MM.1S (cell line): ENCODE measurements at regions not wholly inside any gene's neighbourhood (a gene's known extent, or its start where the extent isn't known, plus 50 kb on each side); places are given as distances from the start of the nearest gene placed in this dataset.

Experiments
- DNase-seq: peaks from one replicate; pipeline ENCODE4 v3.0.0-alpha.2; 2015
- H2AFZ ChIP-seq: fragments of 300-600 bp; sonication (generic); 2 replicates; pipeline ENCODE4 v1.6.0; 2016; ENCODE audit warnings: antibody characterized with exemption, low read length
- H3F3A ChIP-seq: fragments of 300-600 bp; sonication (generic); 2 replicates; pipeline ENCODE4 v1.6.1; 2016; ENCODE audit warnings: mild to moderate bottlenecking, antibody characterized with exemption, low read length, moderate library complexity, mixed read lengths; ENCODE audit not compliant: insufficient read depth
- H3K27ac ChIP-seq: fragments of 300-600 bp; sonication (generic); 2 replicates; pipeline ENCODE4 v1.5.1; 2016; ENCODE audit warnings: mild to moderate bottlenecking, low read length
- H3K27me3 ChIP-seq: fragments of 300-600 bp; sonication (generic); replicated peaks from 2 replicates; pipeline ENCODE4 v1.6.0; 2016; ENCODE audit warnings: low read length; ENCODE audit not compliant: insufficient read depth
- H3K36me3 ChIP-seq: fragments of 300-600 bp; sonication (generic); replicated peaks from 2 replicates; pipeline ENCODE4 v1.6.1; 2016; ENCODE audit warnings: mild to moderate bottlenecking, low read length, mixed read lengths; ENCODE audit not compliant: insufficient read depth
- H3K4me1 ChIP-seq: fragments of 300-600 bp; sonication (generic); 2 replicates; pipeline ENCODE4 v1.6.1; 2016; ENCODE audit warnings: low read length, mixed read lengths
- H3K4me2 ChIP-seq: fragments of 300-600 bp; sonication (generic); 2 replicates; pipeline ENCODE4 v1.6.0; 2016; ENCODE audit warnings: low read depth, low read length
- H3K4me3 ChIP-seq: fragments of 300-600 bp; sonication (generic); 2 replicates; pipeline ENCODE4 v1.5.1; 2016; ENCODE audit warnings: low read length, mixed read lengths
- H3K79me2 ChIP-seq: fragments of 300-600 bp; sonication (generic); 2 replicates; pipeline ENCODE4 v1.6.1; 2016; ENCODE audit warnings: mixed run types, low read length, mixed read lengths
- H3K9ac ChIP-seq: fragments of 300-600 bp; sonication (generic); 2 replicates; pipeline ENCODE4 v1.6.1; 2016; ENCODE audit warnings: low read length, mixed read lengths
- H3K9me2 ChIP-seq: fragments of 300-600 bp; sonication (generic); replicated peaks from 2 replicates; pipeline ENCODE4 v1.6.1; 2016; ENCODE audit warnings: mild to moderate bottlenecking, low read length, mixed read lengths; ENCODE audit not compliant: insufficient read depth
- H3K9me3 ChIP-seq: fragments of 300-600 bp; sonication (generic); replicated peaks from 2 replicates; pipeline ENCODE4 v1.6.1; 2016; ENCODE audit warnings: mild to moderate bottlenecking, low read length, mixed read lengths; ENCODE audit not compliant: insufficient read depth
- H4K20me1 ChIP-seq: fragments of 300-600 bp; sonication (generic); 2 replicates; pipeline ENCODE4 v1.6.1; 2016; ENCODE audit warnings: mild to moderate bottlenecking, low read length, moderate library complexity, mixed read lengths; ENCODE audit not compliant: insufficient read depth
- EZH2 ChIP-seq: fragments of 300-600 bp; sonication (generic); optimal IDR thresholded peaks from 2 replicates; pipeline ENCODE3; 2017; ENCODE audit warnings: low read depth, mild to moderate bottlenecking, antibody characterized with exemption, low read length, mixed read lengths
- EZH2phosphoT487 ChIP-seq: fragments of 300-600 bp; sonication (generic); IDR thresholded peaks from 2 replicates; pipeline ENCODE4 v1.6.1; 2018; ENCODE audit warnings: antibody characterized with exemption, low read length
- TF ChIP-seq, protein P1 (sequence below): fragments of 300-600 bp; sonication (generic); IDR thresholded peaks from 2 replicates; pipeline ENCODE4 v1.5.1; 2016; ENCODE audit warnings: antibody characterized with exemption, low read length, mixed read lengths

DNA sequence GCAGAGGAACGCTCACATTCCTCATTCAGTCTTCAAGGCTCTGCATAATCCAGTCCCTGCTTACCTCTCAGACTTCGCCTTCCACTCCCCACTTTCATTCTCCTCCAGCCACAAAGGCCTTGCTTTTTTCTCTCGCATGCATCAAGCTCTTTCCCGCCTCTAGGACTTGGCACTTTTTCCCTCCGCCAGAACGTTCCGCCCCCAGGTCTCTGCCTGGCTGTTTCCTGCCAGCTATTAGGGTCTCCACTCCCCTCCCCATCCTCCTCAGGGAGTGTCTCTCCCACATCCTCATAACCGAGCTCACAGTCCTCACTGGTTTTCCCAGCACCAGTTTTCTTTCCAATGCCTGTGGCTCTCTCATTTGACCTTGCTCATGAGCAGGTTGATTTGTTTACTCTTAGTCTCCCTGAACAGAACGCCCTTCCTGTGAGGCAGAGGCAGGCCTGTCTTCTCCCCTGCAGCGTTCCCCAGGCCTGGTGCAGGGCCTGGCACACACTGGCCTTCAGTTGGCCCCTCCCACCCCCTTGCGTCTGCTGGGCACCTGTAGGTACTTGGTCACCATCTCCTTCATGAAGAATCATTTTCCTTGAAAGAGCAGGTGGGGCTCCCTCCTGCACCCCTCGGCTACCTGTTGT, 75.2 kb downstream of the RTL6 start:
- Histone ChIP-seq H3F3A (no peaks in the 10 kb centered on the region), H3K4me3 (no peak overlapping the region), H3K27ac (no peak overlapping the region), H3K4me2 (no peak overlapping the region), H3K9ac (no peak overlapping the region), H2AFZ (no peak overlapping the region), H3K79me2 (no peaks in the 10 kb centered on the region), H3K27me3 (peaks cover 97% of the 10 kb centered on the region), H3K9me3 (no peaks in the 10 kb centered on the region), H3K36me3 (no peaks in the 10 kb centered on the region), H4K20me1 (no peaks in the 10 kb centered on the region), H3K9me2 (no peaks in the 10 kb centered on the region), H3K4me1 (no peaks in the 10 kb centered on the region)
- TF ChIP-seq, protein P1, sequence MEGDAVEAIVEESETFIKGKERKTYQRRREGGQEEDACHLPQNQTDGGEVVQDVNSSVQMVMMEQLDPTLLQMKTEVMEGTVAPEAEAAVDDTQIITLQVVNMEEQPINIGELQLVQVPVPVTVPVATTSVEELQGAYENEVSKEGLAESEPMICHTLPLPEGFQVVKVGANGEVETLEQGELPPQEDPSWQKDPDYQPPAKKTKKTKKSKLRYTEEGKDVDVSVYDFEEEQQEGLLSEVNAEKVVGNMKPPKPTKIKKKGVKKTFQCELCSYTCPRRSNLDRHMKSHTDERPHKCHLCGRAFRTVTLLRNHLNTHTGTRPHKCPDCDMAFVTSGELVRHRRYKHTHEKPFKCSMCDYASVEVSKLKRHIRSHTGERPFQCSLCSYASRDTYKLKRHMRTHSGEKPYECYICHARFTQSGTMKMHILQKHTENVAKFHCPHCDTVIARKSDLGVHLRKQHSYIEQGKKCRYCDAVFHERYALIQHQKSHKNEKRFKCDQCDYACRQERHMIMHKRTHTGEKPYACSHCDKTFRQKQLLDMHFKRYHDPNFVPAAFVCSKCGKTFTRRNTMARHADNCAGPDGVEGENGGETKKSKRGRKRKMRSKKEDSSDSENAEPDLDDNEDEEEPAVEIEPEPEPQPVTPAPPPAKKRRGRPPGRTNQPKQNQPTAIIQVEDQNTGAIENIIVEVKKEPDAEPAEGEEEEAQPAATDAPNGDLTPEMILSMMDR: no peak
- TF ChIP-seq EZH2phosphoT487 (no peak), EZH2 (no peak)
- no peak for DNase-seq

DNA sequence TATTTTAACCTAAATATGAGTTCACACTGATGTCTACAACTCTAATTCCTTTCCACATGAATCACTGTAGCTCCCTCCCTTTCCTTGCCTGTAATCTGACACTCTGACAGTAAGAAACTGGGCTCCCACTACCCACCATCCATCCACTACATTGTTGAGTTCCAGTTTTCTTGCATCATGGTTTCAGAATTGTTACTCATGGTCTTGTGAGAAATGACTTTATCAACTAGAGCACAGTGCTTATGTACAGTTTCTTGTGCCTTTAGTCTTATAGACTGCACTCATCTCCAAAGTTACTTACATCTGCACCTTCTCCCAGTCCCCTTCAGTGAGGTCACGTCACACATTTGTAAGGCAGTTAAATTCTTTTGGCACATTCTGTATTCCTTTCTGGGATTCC, 78.6 kb downstream of the RTL6 start:
- H3K4me1 ChIP-seq: no peaks in the 10 kb centered on the region
- no peak overlapping the region for H3K4me2 ChIP-seq
- no peaks in the 10 kb centered on the region for H3K79me2 ChIP-seq
- TF ChIP-seq EZH2: no peak
- no peak for TF ChIP-seq EZH2phosphoT487
- TF ChIP-seq, protein P1: no peak
- no peaks in the 10 kb centered on the region for H3K9me2 ChIP-seq
- H3K36me3 ChIP-seq: no peaks in the 10 kb centered on the region
- no peak overlapping the region for H3K9ac ChIP-seq
- no peaks in the 10 kb centered on the region for H3F3A ChIP-seq
- peaks cover 99% of the 10 kb centered on the region for H3K27me3 ChIP-seq
- no peak for DNase-seq
- no peaks in the 10 kb centered on the region for H3K9me3 ChIP-seq
- H3K27ac ChIP-seq: no peak overlapping the region
- no peak overlapping the region for H2AFZ ChIP-seq
- H3K4me3 ChIP-seq: no peak overlapping the region
- no peaks in the 10 kb centered on the region for H4K20me1 ChIP-seq

DNA sequence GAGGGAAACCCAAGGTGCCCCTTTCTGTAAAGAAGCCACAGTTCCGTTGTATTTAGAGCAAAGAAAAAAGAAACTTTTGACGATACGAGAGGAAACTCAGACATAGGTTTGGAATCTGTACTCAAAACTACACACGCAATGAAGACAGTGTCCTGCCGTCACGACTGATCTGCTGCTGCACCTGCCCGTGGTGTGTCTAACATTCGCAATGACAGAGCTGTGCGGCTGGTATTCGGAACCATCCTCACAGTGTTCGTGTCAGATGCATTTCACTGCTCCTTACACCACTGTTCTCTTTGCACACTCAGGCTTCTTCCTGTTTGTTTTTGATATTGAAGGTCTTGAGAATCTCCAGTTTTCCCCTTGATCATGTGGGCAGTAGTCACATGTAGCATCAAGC, 84.8 kb downstream of the RTL6 start:
- no peak for TF ChIP-seq EZH2
- TF ChIP-seq, protein P1: no peak
- no peak for TF ChIP-seq EZH2phosphoT487
- no peak overlapping the region for H2AFZ ChIP-seq

More for the DNA sequence above, 84.8 kb downstream of the RTL6 start:
- Histone ChIP-seq H3K9me3 (no peaks in the 10 kb centered on the region), H3K4me3 (no peak overlapping the region), H3K4me1 (no peaks in the 10 kb centered on the region), H3K27me3 (peaks cover 98% of the 10 kb centered on the region), H3F3A (no peaks in the 10 kb centered on the region), H3K27ac (no peak overlapping the region), H3K36me3 (no peaks in the 10 kb centered on the region), H4K20me1 (no peaks in the 10 kb centered on the region), H3K4me2 (no peak overlapping the region), H3K9ac (no peak overlapping the region), H3K79me2 (no peaks in the 10 kb centered on the region), H3K9me2 (no peaks in the 10 kb centered on the region)
- no peak for DNase-seq
